DOHH2 (cell line): ENCODE measurements at regions not wholly inside any gene's neighbourhood (a gene's known extent, or its start where the extent isn't known, plus 50 kb on each side); places are given as distances from the start of the nearest gene placed in this dataset.

Experiments used
- EZH2phosphoT487 ChIP-seq: fragments of 200-600 bp; sonication (generic); IDR thresholded peaks from 2 replicates; pipeline ENCODE4 v1.6.1; 2017; ENCODE audit warnings: borderline replicate concordance, mild to moderate bottlenecking, antibody characterized with exemption, low read length, moderate library complexity, mixed read lengths
- TF ChIP-seq, protein P1 (sequence below): fragments of 200-600 bp; sonication (generic); IDR thresholded peaks from one replicate; pipeline ENCODE4 v1.5.1; 2014; ENCODE audit warnings: antibody characterized with exemption, mild to moderate bottlenecking, low read depth, low read length; ENCODE audit not compliant: poor library complexity, severe bottlenecking

DNA sequence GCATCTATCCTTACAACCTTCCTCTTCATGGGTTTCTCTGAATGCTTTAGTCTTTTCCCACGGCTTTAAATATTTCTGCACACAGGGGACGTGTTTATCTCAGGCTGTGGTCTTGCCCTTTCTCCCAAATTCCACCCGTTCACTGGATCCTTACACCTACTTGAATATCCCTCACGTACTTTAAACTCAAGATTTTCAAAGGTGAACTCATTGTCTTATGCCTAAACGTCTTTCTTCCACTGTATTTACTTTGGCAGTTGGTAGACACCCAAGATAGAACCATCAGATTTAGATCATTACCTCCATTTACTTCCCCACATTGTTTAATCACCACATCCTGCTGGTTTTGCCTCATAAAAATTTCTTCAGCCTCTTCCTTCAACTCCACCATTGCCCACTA is 269.2 kb downstream of the CBLL2 start:
- TF ChIP-seq, protein P1, sequence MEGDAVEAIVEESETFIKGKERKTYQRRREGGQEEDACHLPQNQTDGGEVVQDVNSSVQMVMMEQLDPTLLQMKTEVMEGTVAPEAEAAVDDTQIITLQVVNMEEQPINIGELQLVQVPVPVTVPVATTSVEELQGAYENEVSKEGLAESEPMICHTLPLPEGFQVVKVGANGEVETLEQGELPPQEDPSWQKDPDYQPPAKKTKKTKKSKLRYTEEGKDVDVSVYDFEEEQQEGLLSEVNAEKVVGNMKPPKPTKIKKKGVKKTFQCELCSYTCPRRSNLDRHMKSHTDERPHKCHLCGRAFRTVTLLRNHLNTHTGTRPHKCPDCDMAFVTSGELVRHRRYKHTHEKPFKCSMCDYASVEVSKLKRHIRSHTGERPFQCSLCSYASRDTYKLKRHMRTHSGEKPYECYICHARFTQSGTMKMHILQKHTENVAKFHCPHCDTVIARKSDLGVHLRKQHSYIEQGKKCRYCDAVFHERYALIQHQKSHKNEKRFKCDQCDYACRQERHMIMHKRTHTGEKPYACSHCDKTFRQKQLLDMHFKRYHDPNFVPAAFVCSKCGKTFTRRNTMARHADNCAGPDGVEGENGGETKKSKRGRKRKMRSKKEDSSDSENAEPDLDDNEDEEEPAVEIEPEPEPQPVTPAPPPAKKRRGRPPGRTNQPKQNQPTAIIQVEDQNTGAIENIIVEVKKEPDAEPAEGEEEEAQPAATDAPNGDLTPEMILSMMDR: no peak
- TF ChIP-seq EZH2phosphoT487: no peak
